GM23338 (cell line): ENCODE measurements at regions not wholly inside any gene's neighbourhood (a gene's known extent, or its start where the extent isn't known, plus 50 kb on each side); places are given as distances from the start of the nearest gene placed in this dataset.

Experiments used
- CREB1 ChIP-seq: fragments of 250-450 bp; sonication (Bioruptor Pico); IDR thresholded peaks from 2 replicates; pipeline ENCODE4 v1.5.0; 2020; ENCODE audit warnings: low read depth, mild to moderate bottlenecking, moderate library complexity
- EZH2 ChIP-seq: fragments of 200-600 bp; sonication (generic); IDR thresholded peaks from one replicate; pipeline ENCODE4 v1.8.0; 2017; ENCODE audit warnings: antibody characterized with exemption, mild to moderate bottlenecking, low read depth; ENCODE audit not compliant: unreplicated experiment
- EZH2phosphoT487 ChIP-seq: fragments of 200-600 bp; sonication (generic); IDR thresholded peaks from one replicate; pipeline ENCODE4 v1.8.1; 2018; ENCODE audit warnings: antibody characterized with exemption; ENCODE audit not compliant: unreplicated experiment
- POLR2AphosphoS5 ChIP-seq: IDR thresholded peaks from 2 replicates; pipeline ENCODE4 v1.6.1; 2016; ENCODE audit warnings: antibody characterized with exemption, low read depth
- ZNF114 ChIP-seq: fragments of 250-450 bp; sonication (Bioruptor Pico); IDR thresholded peaks from 2 replicates; pipeline ENCODE4 v1.5.0; 2020; ENCODE audit warnings: mild to moderate bottlenecking, moderate library complexity
- ZNF331 ChIP-seq: fragments of 250-450 bp; sonication (Bioruptor Pico); IDR thresholded peaks from 2 replicates; pipeline ENCODE4 v1.5.0; 2020; ENCODE audit warnings: low read depth, mild to moderate bottlenecking, moderate library complexity
- TF ChIP-seq, protein P1 (sequence below), 2 experiments: fragments of 200-600 bp in 1 of 2; sonication (generic) in 1 of 2; conservative IDR thresholded peaks; 2 replicates each; pipeline versions ENCODE4 v1.5.1 to v1.6.1; 2016 to 2017; ENCODE audit warnings: antibody characterized with exemption in 2 of 2, low read depth in 2 of 2, mild to moderate bottlenecking in 2 of 2, moderate library complexity in 1 of 2
- TF ChIP-seq, protein P2 (sequence below): IDR thresholded peaks from 2 replicates; pipeline ENCODE4 v1.6.1; 2016; ENCODE audit warnings: antibody characterized with exemption
- TF ChIP-seq, protein P3 (sequence below): IDR thresholded peaks from one replicate; pipeline ENCODE4 v1.6.1; 2018; ENCODE audit warnings: antibody characterized with exemption; ENCODE audit not compliant: unreplicated experiment

DNA sequence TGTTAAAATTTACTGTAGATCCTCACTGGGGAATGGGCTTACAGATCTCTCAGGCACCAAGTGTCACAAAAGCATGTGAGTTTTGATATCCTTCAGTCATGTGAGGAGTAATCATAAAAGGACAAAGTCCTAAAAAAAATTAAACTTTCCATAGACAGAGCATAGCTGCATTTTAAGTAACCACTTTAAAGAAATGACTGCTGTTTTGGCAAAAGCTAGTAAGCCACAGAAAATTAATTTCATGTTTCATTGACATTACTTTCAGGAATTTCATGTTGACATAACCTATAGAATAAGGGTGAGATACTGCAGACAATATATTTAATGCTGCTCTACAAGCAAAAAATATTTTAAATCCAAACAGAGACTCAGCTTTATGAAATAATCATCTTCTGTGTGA is 156.3 kb downstream of the LYPLAL1 start:
- TF ChIP-seq EZH2 (no peak), POLR2AphosphoS5 (no peak), CREB1 (no peak), EZH2phosphoT487 (no peak), ZNF331 (no peak), ZNF114 (CRISPR knock-in tag) (no peak)
- TF ChIP-seq, protein P1, sequence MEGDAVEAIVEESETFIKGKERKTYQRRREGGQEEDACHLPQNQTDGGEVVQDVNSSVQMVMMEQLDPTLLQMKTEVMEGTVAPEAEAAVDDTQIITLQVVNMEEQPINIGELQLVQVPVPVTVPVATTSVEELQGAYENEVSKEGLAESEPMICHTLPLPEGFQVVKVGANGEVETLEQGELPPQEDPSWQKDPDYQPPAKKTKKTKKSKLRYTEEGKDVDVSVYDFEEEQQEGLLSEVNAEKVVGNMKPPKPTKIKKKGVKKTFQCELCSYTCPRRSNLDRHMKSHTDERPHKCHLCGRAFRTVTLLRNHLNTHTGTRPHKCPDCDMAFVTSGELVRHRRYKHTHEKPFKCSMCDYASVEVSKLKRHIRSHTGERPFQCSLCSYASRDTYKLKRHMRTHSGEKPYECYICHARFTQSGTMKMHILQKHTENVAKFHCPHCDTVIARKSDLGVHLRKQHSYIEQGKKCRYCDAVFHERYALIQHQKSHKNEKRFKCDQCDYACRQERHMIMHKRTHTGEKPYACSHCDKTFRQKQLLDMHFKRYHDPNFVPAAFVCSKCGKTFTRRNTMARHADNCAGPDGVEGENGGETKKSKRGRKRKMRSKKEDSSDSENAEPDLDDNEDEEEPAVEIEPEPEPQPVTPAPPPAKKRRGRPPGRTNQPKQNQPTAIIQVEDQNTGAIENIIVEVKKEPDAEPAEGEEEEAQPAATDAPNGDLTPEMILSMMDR (conservative IDR thresholded peaks at IDR 0.05; ENCODE audit: low read depth in 2 of 2), result no peak
- TF ChIP-seq, protein P2, sequence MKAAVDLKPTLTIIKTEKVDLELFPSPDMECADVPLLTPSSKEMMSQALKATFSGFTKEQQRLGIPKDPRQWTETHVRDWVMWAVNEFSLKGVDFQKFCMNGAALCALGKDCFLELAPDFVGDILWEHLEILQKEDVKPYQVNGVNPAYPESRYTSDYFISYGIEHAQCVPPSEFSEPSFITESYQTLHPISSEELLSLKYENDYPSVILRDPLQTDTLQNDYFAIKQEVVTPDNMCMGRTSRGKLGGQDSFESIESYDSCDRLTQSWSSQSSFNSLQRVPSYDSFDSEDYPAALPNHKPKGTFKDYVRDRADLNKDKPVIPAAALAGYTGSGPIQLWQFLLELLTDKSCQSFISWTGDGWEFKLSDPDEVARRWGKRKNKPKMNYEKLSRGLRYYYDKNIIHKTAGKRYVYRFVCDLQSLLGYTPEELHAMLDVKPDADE, result no peak
- TF ChIP-seq, protein P3, sequence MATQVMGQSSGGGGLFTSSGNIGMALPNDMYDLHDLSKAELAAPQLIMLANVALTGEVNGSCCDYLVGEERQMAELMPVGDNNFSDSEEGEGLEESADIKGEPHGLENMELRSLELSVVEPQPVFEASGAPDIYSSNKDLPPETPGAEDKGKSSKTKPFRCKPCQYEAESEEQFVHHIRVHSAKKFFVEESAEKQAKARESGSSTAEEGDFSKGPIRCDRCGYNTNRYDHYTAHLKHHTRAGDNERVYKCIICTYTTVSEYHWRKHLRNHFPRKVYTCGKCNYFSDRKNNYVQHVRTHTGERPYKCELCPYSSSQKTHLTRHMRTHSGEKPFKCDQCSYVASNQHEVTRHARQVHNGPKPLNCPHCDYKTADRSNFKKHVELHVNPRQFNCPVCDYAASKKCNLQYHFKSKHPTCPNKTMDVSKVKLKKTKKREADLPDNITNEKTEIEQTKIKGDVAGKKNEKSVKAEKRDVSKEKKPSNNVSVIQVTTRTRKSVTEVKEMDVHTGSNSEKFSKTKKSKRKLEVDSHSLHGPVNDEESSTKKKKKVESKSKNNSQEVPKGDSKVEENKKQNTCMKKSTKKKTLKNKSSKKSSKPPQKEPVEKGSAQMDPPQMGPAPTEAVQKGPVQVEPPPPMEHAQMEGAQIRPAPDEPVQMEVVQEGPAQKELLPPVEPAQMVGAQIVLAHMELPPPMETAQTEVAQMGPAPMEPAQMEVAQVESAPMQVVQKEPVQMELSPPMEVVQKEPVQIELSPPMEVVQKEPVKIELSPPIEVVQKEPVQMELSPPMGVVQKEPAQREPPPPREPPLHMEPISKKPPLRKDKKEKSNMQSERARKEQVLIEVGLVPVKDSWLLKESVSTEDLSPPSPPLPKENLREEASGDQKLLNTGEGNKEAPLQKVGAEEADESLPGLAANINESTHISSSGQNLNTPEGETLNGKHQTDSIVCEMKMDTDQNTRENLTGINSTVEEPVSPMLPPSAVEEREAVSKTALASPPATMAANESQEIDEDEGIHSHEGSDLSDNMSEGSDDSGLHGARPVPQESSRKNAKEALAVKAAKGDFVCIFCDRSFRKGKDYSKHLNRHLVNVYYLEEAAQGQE, result no peak
